Testis (tissue), 2 donors: ENCODE measurements at regions not wholly inside any gene's neighbourhood (a gene's known extent, or its start where the extent isn't known, plus 50 kb on each side); places are given as distances from the start of the nearest gene placed in this dataset.

Experiments used
- CTCF ChIP-seq, 3 experiments: fragments of 450-650 bp in 2 of 3; fragments of 200-600 bp in 1 of 3; sonication (generic) in 1 of 3; IDR thresholded peaks; one replicate each; pipeline ENCODE4 v1.5.1; 2016 to 2019; ENCODE audit warnings: antibody characterized with exemption in 3 of 3, mild to moderate bottlenecking in 2 of 3, moderate library complexity in 1 of 3
- POLR2A ChIP-seq: fragments of 450-650 bp; IDR thresholded peaks from one replicate; pipeline ENCODE4 v1.6.1; 2017; ENCODE audit warnings: antibody characterized with exemption, mild to moderate bottlenecking, moderate library complexity

GRCh38 chr3:22730701-22731100, 472.4 kb upstream of the UBE2E2 start:
- TF ChIP-seq CTCF (IDR thresholded peaks at IDR 0.05) (no peak), POLR2A (no peak)
